IMR-90 (cell line): ENCODE measurements at regions not wholly inside any gene's neighbourhood (a gene's known extent, or its start where the extent isn't known, plus 50 kb on each side); places are given as distances from the start of the nearest gene placed in this dataset.

ENCODE experiments used
- CHD1 ChIP-seq: IDR thresholded peaks from 2 replicates; pipeline ENCODE4 v1.6.1; 2012; ENCODE audit warnings: low read depth, low read length, improper control_type of control experiment
- CTCF ChIP-seq: conservative IDR thresholded peaks from 2 replicates; pipeline ENCODE4 v1.5.1; 2012; ENCODE audit warnings: mild to moderate bottlenecking, low read depth, low read length, improper control_type of control experiment
- ELK1 ChIP-seq: fragments of 150-350 bp; IDR thresholded peaks from 2 replicates; pipeline ENCODE4 v1.6.1; 2016; ENCODE audit warnings: low read depth, mild to moderate bottlenecking, low read length, moderate library complexity, borderline replicate concordance
- FOS ChIP-seq: fragments of 150-350 bp; IDR thresholded peaks from 2 replicates; pipeline ENCODE4 v1.6.1; 2016; ENCODE audit warnings: low read depth, low read length
- MXI1 ChIP-seq: IDR thresholded peaks from 2 replicates; pipeline ENCODE4 v1.6.1; 2012; ENCODE audit warnings: low read depth, mild to moderate bottlenecking, low read length, moderate library complexity, borderline replicate concordance
- POLR2A ChIP-seq: IDR thresholded peaks from 2 replicates; pipeline ENCODE4 v1.6.1; 2012; ENCODE audit warnings: mild to moderate bottlenecking, low read depth, low read length
- RFX5 ChIP-seq: IDR thresholded peaks from 2 replicates; pipeline ENCODE4 v1.8.0; 2012; ENCODE audit warnings: low read depth, mild to moderate bottlenecking, low read length, moderate library complexity

DNA sequence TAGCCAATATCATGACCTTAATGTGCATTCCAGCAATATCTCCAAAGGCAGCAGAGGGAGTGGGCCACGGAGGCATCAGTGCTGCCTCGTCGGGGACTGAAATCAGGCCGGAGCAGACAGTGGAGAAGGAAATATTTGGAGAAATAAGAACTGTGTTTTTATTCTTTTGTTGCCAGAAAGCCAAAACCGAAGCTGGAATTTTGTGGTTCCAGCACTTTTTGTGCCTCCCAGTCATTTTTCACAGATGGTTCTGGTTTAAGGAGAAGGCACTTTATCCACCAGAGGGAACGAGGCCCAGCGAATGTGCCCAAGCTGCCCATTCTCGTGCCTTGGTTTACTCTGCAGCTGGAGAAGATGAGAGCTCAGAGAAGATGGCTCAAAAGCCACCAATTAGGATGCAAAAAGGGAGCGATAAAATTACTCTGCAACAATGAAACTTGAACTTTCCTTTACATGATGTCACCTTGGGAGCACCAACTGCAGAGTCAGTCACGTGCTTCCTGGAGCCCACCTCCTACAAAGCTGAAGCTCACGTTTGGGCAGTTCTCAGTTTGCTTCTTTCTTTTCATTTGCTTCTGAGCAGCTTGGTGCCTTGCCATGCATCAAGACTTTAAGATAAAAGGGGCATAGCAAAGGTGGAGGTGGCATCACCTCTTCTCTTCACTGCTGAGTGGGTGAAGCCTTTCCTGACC is 288.7 kb downstream of the LPIN1 start:
- TF ChIP-seq FOS (no peak), CTCF (no peak), POLR2A (no peak), RFX5 (no peak), ELK1 (no peak), MXI1 (no peak), CHD1 (no peak)
